ENCODE measurements at regions not wholly inside any gene's neighbourhood (a gene's known extent, or its start where the extent isn't known, plus 50 kb on each side); places are given as distances from the start of the nearest gene placed in this dataset.

DNA sequence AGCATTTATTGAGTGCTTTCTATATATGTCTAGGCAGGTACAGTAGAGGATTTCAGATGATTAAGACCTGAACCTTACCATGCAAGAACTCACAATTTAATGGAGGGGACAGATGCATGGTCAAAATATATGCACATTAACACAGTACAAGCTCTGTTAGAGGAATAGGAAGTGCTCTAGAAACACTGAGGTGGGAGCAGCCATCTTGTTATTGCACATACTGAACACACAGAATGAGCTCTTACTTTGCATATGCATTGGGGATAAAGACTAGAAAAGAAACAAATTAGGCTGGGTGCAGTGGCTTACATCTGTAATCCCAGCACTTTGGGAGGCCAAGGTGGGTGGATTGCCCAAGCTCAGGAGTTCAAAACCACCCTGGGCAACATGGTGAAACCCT is 438.3 kb downstream of the UTRN start:
- DNase-seq (ENCODE audit: low read depth in 2 of 2): no peak

DNA sequence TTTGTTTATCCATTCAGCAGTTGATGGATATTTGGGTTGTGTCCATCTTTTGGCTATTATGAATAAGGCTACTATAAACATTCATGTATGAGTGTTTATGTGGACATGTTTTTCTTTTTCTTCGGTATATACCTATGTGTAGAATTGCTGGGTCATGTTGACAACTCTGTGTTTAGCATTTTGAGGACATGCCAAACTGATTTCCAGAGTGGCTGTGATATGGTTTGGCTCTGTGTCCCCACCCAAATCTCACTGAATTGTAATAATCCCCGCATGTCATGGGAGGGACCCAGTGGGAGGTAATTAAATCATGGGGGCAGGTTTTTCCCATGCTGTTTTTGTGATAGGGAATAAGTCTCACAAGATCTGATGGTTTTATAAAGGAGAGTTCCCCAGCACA is 439.7 kb downstream of the UTRN start:
- no peak for DNase-seq (ENCODE audit: low read depth in 2 of 2)

DNA sequence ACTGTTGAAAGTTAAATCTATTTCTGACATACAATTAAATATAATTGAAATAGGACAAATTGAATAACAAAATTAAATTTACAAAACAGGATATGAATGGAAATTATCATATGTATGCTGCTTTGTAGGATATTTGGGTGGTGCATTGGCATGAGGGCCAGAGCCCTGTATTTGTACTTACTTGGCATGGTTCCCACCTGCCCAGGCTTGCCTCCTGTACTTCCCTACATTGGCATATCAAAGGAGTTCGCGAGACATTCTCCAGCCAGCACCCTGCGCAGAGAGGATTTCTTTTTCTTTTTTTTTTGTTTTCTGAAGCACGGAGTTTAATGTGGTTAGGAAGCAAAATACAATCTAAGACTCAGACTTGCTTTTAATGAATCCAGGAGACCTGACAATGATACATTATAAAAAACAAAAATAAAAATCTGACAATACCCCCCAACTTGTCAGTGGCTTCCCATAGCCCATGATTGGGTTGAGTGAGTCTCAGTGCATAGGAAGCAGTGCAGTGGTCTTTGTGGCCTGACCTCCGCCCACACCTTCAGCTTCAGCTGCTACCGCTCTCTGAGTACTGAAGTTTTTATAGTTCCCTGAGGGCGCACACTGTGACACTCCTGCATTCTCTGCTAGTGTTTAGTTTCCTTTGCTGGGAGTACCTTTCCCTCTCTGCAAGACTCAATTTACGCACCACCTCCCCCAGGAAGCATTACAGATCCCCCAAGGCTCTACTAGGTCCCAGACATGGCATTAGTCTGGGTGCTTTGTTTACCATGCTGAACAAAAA is 440.8 kb downstream of the UTRN start:
- DNase-seq (ENCODE audit: low read depth in 2 of 2): peak; percentile 43 to 44

DNA sequence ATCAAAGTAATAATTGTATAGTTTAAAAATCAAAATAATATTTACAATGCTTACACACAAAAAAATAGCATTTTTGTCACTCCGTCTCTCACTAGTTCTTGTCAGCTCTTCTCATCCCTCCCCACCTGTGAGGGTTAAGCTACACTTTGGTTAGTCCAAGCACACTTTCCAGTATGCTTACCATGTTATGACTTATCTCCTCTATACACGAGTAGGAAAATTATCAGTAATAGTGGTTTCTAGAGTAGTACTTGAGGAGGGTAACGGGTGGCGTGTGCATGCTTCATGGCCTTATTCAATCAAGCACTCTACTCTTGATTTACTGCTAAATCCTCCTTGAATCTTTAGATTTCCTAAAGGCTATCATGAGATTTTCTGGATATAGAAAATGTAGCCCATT is 443.7 kb downstream of the UTRN start:
- no peak for DNase-seq (ENCODE audit: low read depth in 2 of 2)

DNA sequence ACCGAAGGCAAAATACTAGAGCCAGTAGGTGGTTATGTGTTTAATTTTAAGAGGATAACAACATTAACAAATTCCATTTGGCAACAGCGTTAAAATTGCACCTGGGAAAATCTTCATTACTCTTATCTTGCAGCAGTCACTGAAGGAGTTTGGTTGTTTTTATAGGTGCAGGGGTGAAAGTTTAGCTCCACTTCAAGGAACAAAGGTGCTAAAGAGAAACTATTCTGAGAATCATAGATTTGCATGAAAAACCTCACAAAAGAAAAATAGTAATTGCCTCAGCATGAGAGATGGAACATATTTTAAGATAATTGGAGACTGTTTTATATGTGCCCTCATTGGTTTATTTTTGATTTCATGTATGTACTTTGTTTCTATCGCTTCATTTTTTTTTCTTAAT is 444.4 kb downstream of the UTRN start:
- DNase-seq (ENCODE audit: low read depth in 2 of 2): no peak

DNA sequence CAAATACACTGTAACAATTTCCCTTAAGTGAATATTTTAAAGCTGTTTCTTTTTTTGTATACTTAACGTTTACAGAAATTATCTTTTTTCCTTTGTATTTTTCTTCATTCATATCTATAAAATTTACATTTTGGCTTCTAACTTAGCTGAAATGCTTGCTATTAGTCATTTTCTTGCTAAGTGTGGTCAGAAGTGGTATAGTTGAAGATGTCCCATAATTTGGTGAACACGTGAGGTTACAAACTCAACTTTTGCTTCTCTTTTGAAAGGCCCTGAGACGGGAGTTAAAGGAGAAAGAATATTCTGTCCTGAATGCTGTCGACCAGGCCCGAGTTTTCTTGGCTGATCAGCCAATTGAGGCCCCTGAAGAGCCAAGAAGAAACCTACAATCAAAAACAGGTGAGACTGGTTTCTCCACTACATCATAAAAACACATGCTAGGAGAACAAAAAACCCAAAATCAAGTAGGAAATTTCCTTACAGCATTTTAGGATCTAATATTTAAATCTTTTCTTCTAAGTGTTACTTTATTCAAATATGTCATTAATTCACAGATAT is 445.0 kb downstream of the UTRN start:
- no peak for DNase-seq (ENCODE audit: low read depth in 2 of 2)

DNA sequence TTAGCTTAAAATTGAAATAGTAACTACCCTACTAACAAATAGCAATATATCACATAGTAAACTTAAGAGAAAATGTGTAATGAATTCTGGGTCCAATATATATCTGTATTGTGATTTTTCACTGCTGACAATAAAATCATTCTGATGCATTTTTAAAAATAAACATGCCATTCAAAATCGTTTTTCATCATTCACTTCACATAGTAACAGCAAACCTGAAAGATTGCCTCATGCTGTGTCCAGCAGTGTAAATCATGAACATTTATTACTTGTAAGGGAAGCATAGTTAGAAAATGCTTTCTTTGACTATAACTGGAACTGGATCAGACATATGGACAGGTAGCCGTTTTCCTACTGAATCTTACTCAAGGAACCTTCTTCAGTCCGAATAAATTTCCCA is 446.1 kb downstream of the UTRN start:
- DNase-seq (ENCODE audit: low read depth in 2 of 2): no peak

DNA sequence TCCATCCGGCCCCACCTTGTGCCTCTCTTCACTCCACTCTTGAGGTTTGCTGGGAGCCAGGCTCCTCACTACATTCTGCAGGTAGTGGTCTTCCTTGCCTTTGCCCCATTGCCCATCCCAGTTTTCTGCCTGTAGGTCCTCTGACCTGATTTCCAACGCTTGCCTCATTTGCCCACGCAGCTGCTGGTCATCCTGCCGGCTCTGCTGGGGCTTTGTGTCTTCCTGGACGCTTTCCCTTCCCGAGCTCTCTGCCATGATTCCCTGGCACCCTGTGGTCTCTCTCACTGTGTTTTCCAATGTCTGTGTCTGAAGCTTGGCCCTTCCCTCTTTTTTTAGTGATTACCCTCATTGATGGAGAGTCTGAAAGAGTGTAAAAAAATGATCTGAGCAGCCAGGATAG is 451.6 kb downstream of the UTRN start:
- no peak for DNase-seq (ENCODE audit: low read depth in 2 of 2)

DNA sequence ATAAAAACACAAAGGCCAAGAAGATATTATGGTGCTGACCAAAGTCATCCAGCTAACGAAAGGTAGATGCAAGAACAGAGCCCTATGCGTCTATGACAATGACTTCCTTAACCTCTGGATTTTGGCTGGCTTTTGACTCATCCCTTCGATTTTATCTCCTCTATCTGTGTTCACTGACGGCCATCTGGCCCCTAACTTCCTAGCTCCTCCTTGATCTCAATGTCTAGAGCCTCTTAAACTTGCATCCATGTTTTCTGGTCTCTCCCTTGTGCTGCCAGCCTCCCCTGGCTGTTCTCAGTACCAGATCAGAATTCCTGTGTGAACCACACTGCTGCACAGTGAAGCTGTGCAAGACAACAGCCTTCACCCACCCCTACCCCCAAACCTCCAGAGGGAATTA is 452.9 kb downstream of the UTRN start:
- DNase-seq (ENCODE audit: low read depth in 2 of 2): no peak

DNA sequence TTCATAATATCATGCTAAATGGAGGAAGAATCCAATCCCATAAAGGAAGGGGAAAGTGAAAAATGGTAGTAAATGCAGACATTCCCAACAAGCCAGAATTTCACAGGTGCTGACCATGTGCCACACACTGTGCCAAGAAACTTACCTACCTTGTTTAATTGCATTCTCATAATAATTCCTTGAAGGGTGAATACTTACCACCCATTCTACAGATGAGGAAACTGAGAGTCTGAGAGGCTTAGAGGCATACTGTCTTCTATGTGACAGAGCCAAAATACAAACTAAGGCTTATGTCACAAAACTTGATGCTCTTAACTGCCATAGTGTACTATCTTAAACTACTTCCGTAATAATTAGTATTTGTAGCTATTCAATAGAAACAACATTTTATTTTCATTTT is 454.7 kb downstream of the UTRN start:
- no peak for DNase-seq (ENCODE audit: low read depth in 2 of 2)

DNA sequence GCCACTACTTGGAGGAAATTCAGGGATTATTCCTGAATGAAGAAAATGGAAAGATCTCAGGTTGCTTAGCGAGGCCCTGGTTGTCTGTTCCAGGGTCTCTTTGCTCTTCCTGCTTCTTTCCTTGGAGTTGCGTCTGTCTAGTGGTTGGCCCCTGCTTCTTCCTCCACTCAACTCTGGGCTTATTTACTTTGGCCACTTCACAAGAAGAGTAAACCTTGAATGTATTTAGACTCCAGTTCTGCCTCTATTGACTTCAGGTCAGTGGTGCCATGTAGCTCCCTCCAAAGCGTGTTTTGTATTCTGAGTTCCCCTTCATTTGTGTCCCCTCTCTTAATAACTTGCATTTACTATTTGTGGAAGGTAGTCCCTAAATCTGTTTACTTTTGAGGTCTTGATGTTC is 456.5 kb downstream of the UTRN start:
- DNase-seq (ENCODE audit: low read depth in 2 of 2): no peak

DNA sequence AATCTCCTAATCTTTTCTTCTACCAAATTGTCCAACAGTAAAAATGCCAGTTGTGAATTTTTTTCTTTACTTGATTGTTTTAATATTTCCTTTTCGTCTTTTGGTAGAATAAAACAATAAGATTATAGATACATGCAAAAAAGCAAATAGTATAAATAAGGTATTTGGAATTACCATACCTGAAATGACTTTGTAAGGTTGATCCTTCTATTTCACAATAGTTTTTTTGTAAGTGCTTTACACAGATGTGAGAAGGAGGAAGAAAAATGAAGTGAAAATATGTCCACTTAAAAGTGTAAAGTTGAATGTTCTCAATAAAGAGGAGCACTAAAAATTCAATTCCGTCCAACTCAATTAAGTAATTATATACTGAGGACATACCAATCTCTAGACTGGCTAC is 457.6 kb downstream of the UTRN start:
- DNase-seq (ENCODE audit: low read depth in 2 of 2): no peak

DNA sequence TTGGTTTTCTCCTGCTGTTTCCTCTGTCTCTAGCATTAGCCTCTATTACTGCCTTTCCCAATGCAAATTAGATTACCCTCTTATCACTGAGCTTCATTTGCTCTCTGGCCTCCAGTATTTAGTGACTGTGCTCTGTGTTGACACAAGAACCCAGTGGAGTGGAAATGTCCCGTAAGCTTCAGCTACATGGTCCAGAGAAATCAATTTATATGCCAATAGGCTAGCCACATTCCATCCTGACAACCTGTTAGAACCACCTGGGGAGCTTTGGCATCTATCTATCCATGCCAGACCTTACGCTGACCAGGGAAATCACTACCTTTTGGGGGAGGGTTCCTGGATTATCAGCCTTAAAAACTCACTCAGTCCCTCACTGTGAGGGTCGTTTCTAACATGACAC is 459.6 kb downstream of the UTRN start:
- no peak for DNase-seq (ENCODE audit: low read depth in 2 of 2)

DNA sequence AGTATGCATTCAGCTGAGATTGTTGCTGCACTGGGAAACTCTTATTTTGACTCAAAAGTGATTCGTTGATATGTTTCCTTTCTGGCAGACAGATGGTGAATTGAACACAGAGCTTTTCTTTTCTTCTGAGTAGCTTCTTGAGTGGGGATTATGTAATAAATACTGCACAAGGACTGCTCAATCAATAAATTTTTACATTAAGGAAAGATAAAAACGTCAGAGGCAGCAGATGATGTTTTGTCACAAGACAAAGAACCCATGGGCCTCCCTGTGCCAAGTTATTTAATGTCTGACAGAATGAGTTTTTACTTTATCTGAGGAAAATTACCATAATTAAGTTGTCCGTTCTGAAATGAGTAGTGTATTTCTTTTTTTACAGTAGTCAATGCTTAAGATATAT is 460.3 kb downstream of the UTRN start:
- no peak for DNase-seq (ENCODE audit: low read depth in 2 of 2)

DNA sequence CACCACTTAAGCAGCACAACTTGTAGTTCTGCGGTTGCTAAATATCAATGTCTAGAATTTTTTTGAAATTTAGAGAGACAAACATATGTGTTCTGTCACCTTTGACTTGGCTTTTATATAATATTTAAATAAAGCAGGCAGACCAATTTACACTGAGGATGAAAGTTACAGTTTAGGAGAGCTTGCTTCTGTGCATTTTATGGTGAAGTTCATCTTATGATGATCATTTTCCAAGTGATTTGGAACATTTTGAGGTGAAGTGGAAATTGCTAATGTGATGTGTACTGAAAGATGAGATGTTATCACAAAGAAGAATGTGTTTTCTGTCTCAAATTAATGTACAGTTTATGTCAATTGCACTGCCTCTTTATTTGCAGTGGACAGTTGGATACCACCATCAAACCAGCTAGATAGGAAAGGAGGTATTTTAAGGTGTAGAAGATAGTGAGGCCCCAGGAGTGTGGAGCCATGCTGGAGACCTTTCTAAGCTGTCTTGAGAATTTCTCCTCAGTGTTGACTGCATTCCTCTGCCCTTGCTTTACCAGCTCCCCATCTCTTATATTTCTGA is 461.9 kb downstream of the UTRN start:
- DNase-seq (ENCODE audit: low read depth in 2 of 2): no peak

DNA sequence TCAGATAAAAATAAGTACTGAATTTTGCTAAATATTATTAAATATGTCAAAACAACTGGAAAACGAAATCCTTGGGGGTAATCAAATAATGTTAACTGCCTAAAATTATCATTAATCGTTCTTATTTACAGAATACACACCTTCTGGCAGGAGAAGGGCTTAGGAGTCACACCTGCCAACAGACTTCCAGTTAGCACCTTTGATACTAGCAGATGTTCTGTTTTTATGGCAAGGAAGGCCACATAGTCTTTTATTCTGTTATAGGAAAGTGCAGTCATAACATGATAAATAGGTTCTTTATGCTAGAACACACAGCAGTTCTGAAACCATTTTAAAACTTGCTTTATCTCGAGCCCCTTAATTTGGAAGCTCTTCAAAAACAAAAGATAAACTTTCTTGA is 464.1 kb downstream of the UTRN start:
- no peak for DNase-seq (ENCODE audit: low read depth in 2 of 2)

DNA sequence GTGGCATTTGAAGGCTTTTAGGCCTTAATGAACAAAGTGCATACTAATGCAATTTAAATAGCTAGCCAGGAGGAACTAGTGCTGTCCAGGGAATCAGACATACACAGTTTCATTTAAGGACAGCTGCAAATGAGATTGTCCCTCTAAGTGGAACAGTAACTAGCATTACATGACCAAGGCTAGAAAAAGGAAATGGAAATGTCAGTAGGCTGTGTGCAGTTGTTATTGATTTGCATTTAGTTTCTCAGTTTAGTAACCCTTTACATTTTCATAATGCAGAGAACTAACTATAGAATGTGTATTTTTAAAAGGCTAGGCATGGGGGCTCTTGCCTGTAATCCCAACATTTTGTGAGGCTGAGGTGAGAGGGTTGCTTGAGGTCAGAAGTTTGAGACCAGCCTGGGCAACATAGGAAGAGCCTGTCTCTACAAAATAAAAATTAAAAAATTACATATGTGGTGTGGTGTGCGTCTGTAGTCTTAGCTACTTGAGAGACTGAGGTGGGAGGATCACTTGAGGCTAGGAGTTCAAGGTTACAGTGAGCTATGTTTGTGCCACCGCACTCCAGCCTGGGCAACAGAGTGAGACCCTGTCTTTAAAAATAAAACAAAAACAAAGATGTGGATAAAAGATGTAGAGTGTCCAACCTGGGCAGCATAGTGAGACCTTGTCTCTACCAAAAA is 468.0 kb downstream of the UTRN start:
- no peak for DNase-seq (ENCODE audit: low read depth in 2 of 2)

DNA sequence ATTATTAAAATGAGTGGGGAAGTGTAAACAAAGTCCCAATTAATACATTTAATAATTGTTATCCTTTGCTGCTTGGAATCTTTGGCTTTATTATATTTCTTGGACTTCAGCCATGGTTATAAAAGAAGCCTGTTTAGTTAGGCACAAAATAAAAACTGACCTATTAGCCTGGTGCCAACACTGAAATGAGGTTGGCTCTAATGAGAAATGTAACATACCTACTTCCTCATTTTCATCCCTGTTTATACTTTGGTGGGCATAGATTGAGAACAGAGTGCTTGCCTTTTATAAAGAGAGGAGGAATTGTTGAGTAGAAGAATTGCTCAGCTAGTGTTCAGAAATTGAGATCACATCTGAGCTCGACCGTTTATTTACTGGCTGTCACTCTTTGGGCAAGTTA is 471.3 kb downstream of the UTRN start:
- no peak for DNase-seq (ENCODE audit: low read depth in 2 of 2)

DNA sequence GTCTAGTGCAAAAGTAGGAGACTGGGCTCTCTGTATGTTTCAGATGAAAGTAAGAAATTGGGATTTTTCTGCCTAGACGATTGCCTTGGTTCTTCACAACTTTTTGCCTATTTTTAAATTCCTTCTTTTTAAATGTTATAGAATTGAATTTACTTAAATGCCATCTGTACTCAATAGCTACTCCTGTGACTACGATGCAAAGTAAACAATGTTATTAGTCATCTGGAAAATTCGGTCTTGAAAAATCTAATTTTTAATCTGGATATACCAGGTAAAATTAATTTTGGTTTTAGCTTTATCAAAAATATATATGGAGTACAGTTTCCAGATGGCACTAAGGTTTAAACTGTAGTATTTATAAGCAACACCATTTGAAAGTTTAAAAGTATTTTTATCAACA is 472.2 kb downstream of the UTRN start:
- DNase-seq (ENCODE audit: low read depth in 2 of 2): no peak

DNA sequence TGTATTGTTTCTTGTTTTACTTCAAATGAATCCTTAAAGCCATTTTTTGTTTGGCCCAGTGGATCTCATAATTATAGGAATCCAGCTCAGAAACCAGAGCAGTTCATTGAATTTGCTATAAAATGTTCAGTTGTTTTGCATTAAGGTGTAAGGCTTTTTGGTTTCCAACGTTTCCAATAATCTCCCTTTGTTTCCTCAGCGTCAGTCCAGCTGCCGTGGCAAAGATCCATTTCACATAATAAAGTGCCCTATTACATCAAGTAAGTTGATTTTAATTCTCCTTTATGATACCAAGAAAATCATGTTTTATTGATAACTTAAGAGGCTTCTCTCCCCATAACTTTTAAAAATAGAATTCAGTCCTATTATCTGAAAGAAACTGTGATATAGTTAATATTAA is 472.6 kb downstream of the UTRN start:
- no peak for DNase-seq (ENCODE audit: low read depth in 2 of 2)

DNA sequence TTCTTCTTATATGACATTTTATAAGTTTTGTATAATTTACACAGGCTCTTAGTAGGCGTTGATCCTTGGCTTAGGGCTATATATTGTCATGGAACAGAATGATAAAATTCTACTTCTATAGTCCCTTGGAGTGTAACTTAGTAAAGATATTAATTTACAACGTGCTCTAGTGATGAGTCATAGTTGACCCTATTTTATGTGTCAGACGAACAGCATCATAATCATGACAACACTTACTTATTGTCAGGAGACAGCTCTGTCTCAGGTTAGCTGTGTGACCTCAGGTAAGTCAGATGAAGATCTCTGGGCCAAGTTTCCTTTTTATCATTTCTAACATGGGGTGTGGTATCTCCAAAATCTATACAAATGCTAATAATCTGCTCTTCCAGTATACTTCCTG is 473.5 kb downstream of the UTRN start:
- DNase-seq (ENCODE audit: low read depth in 2 of 2): no peak

DNA sequence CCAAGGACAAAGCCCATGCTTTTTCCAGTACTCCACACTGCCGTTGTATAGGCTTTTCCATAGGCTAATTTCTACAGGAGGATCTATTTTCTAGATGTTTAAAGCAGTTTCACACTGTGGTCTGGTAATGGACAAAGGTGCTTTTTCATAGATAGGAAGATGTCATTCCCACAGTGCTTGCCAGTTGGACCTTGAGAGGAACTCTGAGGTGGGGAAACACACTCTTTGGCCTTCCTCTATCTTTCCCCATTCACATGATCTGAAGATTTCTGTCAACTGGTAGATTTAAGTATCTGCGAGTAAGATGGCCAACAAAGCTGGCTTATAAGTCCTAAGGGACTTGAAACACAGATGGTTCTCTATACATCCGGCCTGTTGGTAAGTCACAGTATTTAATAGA is 477.3 kb downstream of the UTRN start:
- DNase-seq (ENCODE audit: low read depth in 2 of 2): no peak

DNA sequence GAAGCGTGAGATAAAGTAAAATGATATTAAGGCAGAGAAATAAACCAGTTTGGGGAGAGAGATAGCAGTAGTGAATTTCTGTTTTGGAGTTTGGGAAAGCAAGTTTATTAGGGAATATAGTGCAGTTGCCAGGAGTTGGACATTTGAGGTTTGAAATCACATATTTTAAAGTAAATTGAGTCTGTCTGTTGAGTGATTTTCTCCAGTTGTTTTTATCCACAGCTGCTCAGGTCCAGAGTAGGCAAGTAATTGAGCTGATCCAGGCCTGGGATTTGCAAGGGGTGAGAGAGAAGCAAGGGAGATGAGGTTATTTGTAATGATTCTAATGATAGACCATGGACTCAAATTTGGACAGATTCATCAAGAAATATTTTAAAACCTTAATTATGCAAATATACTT is 481.9 kb downstream of the UTRN start:
- no peak for DNase-seq (ENCODE audit: low read depth in 2 of 2)
